ENCODE measurements at regions not wholly inside any gene's neighbourhood (a gene's known extent, or its start where the extent isn't known, plus 50 kb on each side); places are given as distances from the start of the nearest gene placed in this dataset.

- DNase-seq (no peak), ATAC-seq (ENCODE audit: low read depth) (no peak)
- Histone ChIP-seq H2AK5ac (ENCODE audit: low read depth, low read length) (no peak overlapping the region), H4K8ac (ENCODE audit: low read depth in 2 of 2, low read length in 2 of 2) (no peak overlapping the region), H3K27me3 (ENCODE audit: control insufficient read depth, insufficient read depth, low read length) (no peaks in the 10 kb centered on the region), H3K4me2 (ENCODE audit: low read depth, low read length) (no peak overlapping the region), H3K27ac (ENCODE audit: insufficient read depth, low read length) (no peak overlapping the region), H2AFZ (replicated peaks; ENCODE audit: low read length, poor library complexity) (no peak overlapping the region), H3K23ac (ENCODE audit: low read depth, low read length) (no peak overlapping the region), H2BK120ac (ENCODE audit: low read depth, low read length) (no peak overlapping the region), H3K9me1 (ENCODE audit: insufficient read depth, low read length) (no peaks in the 10 kb centered on the region), H3K9me3 (ENCODE audit: control insufficient read depth, insufficient read depth, low read length) (no peaks in the 10 kb centered on the region), H3K18ac (ENCODE audit: low read depth, low read length) (no peak overlapping the region), H4K91ac (ENCODE audit: insufficient read depth, low read depth, low read length) (no peak overlapping the region), H3K4me1 (ENCODE audit: control insufficient read depth, insufficient read depth, low read length) (no peaks in the 10 kb centered on the region), H2AK9ac (replicated peaks; ENCODE audit: low read depth, low read length, poor library complexity) (no peak overlapping the region), H3K79me1 (ENCODE audit: low read depth in 1 of 2, low read length in 2 of 2) (no peaks in the 10 kb centered on the region), H3K4ac (ENCODE audit: low read depth, low read length) (no peak overlapping the region), H2BK20ac (ENCODE audit: low read depth, low read length) (no peak overlapping the region), H3K56ac (ENCODE audit: extremely low read depth, insufficient read depth, low read length) (no peak overlapping the region), H3K36me3 (ENCODE audit: control insufficient read depth, insufficient read depth, low read length) (no peaks in the 10 kb centered on the region), H2BK5ac (ENCODE audit: low read depth, low read length, poor library complexity, severe bottlenecking) (no peak overlapping the region), H3K4me3 (ENCODE audit: insufficient read depth, low read depth, low read length) (no peak overlapping the region), H2BK15ac (ENCODE audit: low read depth, low read length) (no peak overlapping the region), H3K9ac (ENCODE audit: low read depth, low read length) (no peak overlapping the region), H3K14ac (replicated peaks; ENCODE audit: low read depth, low read length) (no peak overlapping the region), H4K5ac (ENCODE audit: low read depth, low read length) (no peak overlapping the region), H4K20me1 (ENCODE audit: insufficient read depth, low read length) (no peaks in the 10 kb centered on the region)
- WGBS, 2 experiments (ENCODE audit: extremely low coverage in 2 of 2, insufficient read length in 1 of 2): 0% methylated on average over 1 of the region's 1 CpG; no CpG with 5 or more reads in 1 of the 2 experiments
- TF ChIP-seq RFX5 (IDR thresholded peaks at IDR 0.05; ENCODE audit: low read depth, low read length) (no peak), RAD21 (IDR thresholded peaks at IDR 0.05; ENCODE audit: low read length) (no peak), NFE2L2 (IDR thresholded peaks at IDR 0.05; ENCODE audit: low read depth, low read length) (no peak), CHD1 (IDR thresholded peaks at IDR 0.05; ENCODE audit: low read depth, low read length) (no peak), USF2 (IDR thresholded peaks at IDR 0.05; ENCODE audit: low read depth, low read length) (no peak), CEBPB (IDR thresholded peaks at IDR 0.05; ENCODE audit: low read depth, low read length) (no peak), RCOR1 (IDR thresholded peaks at IDR 0.05; ENCODE audit: insufficient replicate concordance, low read length) (no peak), POLR2A (IDR thresholded peaks at IDR 0.05; ENCODE audit: low read depth, low read length) (no peak), MXI1 (IDR thresholded peaks at IDR 0.05; ENCODE audit: borderline replicate concordance, low read depth, low read length) (no peak), SMC3 (IDR thresholded peaks at IDR 0.05; ENCODE audit: low read depth, low read length) (no peak), BHLHE40 (IDR thresholded peaks at IDR 0.05; ENCODE audit: low read depth, low read length) (no peak), FOS (IDR thresholded peaks at IDR 0.05; ENCODE audit: low read depth, low read length) (no peak), MAZ (IDR thresholded peaks at IDR 0.05; ENCODE audit: borderline replicate concordance, low read depth, low read length) (no peak), ELK1 (IDR thresholded peaks at IDR 0.05; ENCODE audit: borderline replicate concordance, low read depth, low read length) (no peak), MAFK (IDR thresholded peaks at IDR 0.05; ENCODE audit: low read depth, low read length) (no peak)
- TF ChIP-seq, protein P1, sequence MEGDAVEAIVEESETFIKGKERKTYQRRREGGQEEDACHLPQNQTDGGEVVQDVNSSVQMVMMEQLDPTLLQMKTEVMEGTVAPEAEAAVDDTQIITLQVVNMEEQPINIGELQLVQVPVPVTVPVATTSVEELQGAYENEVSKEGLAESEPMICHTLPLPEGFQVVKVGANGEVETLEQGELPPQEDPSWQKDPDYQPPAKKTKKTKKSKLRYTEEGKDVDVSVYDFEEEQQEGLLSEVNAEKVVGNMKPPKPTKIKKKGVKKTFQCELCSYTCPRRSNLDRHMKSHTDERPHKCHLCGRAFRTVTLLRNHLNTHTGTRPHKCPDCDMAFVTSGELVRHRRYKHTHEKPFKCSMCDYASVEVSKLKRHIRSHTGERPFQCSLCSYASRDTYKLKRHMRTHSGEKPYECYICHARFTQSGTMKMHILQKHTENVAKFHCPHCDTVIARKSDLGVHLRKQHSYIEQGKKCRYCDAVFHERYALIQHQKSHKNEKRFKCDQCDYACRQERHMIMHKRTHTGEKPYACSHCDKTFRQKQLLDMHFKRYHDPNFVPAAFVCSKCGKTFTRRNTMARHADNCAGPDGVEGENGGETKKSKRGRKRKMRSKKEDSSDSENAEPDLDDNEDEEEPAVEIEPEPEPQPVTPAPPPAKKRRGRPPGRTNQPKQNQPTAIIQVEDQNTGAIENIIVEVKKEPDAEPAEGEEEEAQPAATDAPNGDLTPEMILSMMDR (conservative IDR thresholded peaks at IDR 0.05; ENCODE audit: low read depth, low read length): no peak
- intact Hi-C loops (cut with micrococcal nuclease): no loop called here
- POLR2A ChIA-PET (ENCODE audit: unreplicated experiment): no interaction called here
- BruUV-seq (replicated peaks): no TSS peak
- CTCF ChIA-PET: no interaction called here
- in situ Hi-C loops (cut with MboI; ENCODE audit: low sequenced_read_pairs): no loop called here
- dilution Hi-C loops (cut with HindIII; ENCODE audit: low sequenced_read_pairs, unreplicated experiment): no loop called here
Observed at GRCh38 chr12:58139894-58140293, 198.5 kb downstream of the ATP23 start.
